ENCODE measurements at regions not wholly inside any gene's neighbourhood (a gene's known extent, or its start where the extent isn't known, plus 50 kb on each side); places are given as distances from the start of the nearest gene placed in this dataset.

GRCh38 chr2:223369889-223370288, 232.3 kb downstream of the SCG2 start:
- intact Hi-C loops (cut with DNase I): no loop called here
- Histone ChIP-seq H3K36me3 (no peaks in the 10 kb centered on the region), H3K4me3 (no peak overlapping the region), H3K4me1 (no peaks in the 10 kb centered on the region), H3K9me3 (no peaks in the 10 kb centered on the region), H3K27ac (no peak overlapping the region), H3K27me3 (ENCODE audit: low read depth) (no peaks in the 10 kb centered on the region)
- DNase-seq (no peak), ATAC-seq (no peak)
- TF ChIP-seq, protein P1, sequence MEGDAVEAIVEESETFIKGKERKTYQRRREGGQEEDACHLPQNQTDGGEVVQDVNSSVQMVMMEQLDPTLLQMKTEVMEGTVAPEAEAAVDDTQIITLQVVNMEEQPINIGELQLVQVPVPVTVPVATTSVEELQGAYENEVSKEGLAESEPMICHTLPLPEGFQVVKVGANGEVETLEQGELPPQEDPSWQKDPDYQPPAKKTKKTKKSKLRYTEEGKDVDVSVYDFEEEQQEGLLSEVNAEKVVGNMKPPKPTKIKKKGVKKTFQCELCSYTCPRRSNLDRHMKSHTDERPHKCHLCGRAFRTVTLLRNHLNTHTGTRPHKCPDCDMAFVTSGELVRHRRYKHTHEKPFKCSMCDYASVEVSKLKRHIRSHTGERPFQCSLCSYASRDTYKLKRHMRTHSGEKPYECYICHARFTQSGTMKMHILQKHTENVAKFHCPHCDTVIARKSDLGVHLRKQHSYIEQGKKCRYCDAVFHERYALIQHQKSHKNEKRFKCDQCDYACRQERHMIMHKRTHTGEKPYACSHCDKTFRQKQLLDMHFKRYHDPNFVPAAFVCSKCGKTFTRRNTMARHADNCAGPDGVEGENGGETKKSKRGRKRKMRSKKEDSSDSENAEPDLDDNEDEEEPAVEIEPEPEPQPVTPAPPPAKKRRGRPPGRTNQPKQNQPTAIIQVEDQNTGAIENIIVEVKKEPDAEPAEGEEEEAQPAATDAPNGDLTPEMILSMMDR (IDR thresholded peaks at IDR 0.05): no peak

- DNase-seq (no peak), ATAC-seq (no peak)
- TF ChIP-seq, protein P1 (IDR thresholded peaks at IDR 0.05): no peak
- Histone ChIP-seq H3K27ac (no peak overlapping the region), H3K4me3 (no peak overlapping the region), H3K9me3 (no peaks in the 10 kb centered on the region), H3K4me1 (no peaks in the 10 kb centered on the region), H3K27me3 (ENCODE audit: low read depth) (no peaks in the 10 kb centered on the region), H3K36me3 (no peaks in the 10 kb centered on the region)
- intact Hi-C loops (cut with DNase I): no loop called here
Observed at GRCh38 chr2:223383315-223383714, 218.8 kb downstream of the SCG2 start.

GRCh38 chr2:223386189-223386588, 216.0 kb downstream of the SCG2 start:
- Histone ChIP-seq H3K36me3 (no peaks in the 10 kb centered on the region), H3K27me3 (ENCODE audit: low read depth) (no peaks in the 10 kb centered on the region), H3K27ac (no peak overlapping the region), H3K4me1 (no peaks in the 10 kb centered on the region), H3K4me3 (no peak overlapping the region), H3K9me3 (no peaks in the 10 kb centered on the region)
- TF ChIP-seq, protein P1 (IDR thresholded peaks at IDR 0.05): no peak
- ATAC-seq: no peak
- DNase-seq: no peak
- intact Hi-C loops (cut with DNase I): no loop called here

DNA sequence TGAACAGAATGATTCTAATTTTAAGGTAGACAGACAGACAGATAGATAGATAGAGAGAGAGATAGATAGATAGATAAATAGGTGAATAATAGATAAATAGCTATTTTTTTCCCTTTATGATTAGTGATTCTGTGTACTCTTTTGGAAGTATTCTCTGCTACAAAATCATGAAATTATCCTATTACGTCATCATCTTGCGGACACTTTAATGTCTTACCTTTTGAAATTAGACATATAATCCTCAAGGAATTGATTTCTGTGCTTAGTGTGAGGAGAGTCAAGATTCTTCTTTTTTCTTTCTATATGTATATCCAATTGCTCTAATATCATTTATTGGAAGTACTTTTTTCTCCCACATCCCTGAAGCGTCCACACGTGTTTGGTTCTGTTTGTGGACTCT, 215.2 kb downstream of the SCG2 start:
- Histone ChIP-seq H3K27ac (no peak overlapping the region), H3K36me3 (no peaks in the 10 kb centered on the region), H3K9me3 (no peaks in the 10 kb centered on the region), H3K27me3 (ENCODE audit: low read depth) (no peaks in the 10 kb centered on the region), H3K4me3 (no peak overlapping the region), H3K4me1 (no peaks in the 10 kb centered on the region)
- DNase-seq (no peak), ATAC-seq (no peak)
- intact Hi-C loops (cut with DNase I): no loop called here
- TF ChIP-seq, protein P1 (IDR thresholded peaks at IDR 0.05): no peak

DNA sequence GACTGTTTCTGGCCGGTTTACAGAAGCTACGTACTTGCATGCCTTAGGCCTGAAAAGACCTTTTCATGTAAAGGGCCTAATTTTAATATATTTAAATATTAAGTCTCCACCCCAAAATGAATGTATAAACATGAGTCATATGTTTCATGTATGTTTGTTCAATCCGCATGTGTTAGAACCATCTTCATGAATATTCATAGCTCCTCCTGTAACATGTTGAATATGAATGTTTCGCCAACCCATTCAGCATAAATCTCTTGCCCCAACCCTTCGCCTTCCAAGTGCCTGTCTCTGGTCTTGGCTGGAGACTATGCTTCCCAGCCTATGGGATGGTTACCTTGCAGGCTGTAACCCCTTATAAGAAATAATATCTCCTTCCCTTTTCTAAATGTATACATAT, 212.5 kb downstream of the SCG2 start:
- intact Hi-C loops (cut with DNase I): no loop called here
- ATAC-seq: no peak

More for the DNA sequence above, 212.5 kb downstream of the SCG2 start:
- H3K4me1 ChIP-seq: no peaks in the 10 kb centered on the region
- H3K27ac ChIP-seq: no peak overlapping the region
- TF ChIP-seq, protein P1 (IDR thresholded peaks at IDR 0.05): no peak
- no peak for DNase-seq
- no peaks in the 10 kb centered on the region for H3K27me3 ChIP-seq (ENCODE audit: low read depth)
- H3K4me3 ChIP-seq: no peak overlapping the region
- H3K36me3 ChIP-seq: no peaks in the 10 kb centered on the region
- H3K9me3 ChIP-seq: peaks cover 4% of the 10 kb centered on the region
